Colonic mucosa (tissue), 4 donors: ENCODE measurements at regions not wholly inside any gene's neighbourhood (a gene's known extent, or its start where the extent isn't known, plus 50 kb on each side); places are given as distances from the start of the nearest gene placed in this dataset.

Experiments used
- DNase-seq: peaks from one replicate; pipeline ENCODE4 v3.0.0-alpha.2; 2020
- H3K27ac ChIP-seq: fragments of 200-600 bp; one replicate; pipeline ENCODE4 v1.8.0; 2021
- H3K27me3 ChIP-seq: fragments of 200-600 bp; one replicate; pipeline ENCODE4 v1.8.0; 2021
- H3K36me3 ChIP-seq: fragments of 200-600 bp; one replicate; pipeline ENCODE4 v1.8.0; 2021
- H3K4me1 ChIP-seq: fragments of 200-600 bp; one replicate; pipeline ENCODE4 v1.8.0; 2021; ENCODE audit warnings: mild to moderate bottlenecking
- H3K4me3 ChIP-seq: fragments of 200-600 bp; one replicate; pipeline ENCODE4 v1.8.0; 2021
- H3K9ac ChIP-seq, 2 donors: one replicate each; pipeline ENCODE4 v1.7.0; 2013; ENCODE audit warnings: control low read depth in 2 of 2, low read depth in 2 of 2, low read length in 2 of 2
- H3K9me3 ChIP-seq: fragments of 200-600 bp; one replicate; pipeline ENCODE4 v1.8.0; 2021
- intact Hi-C: fragments of 100-400 bp; cut with DNase I; formaldehyde crosslinking; loops from one replicate; pipeline ENCODE4 v1.14.1; 2022
- TF ChIP-seq, protein P1 (sequence below): fragments of 200-600 bp; IDR thresholded peaks from one replicate; pipeline ENCODE4 v1.8.0; 2022; ENCODE audit warnings: antibody characterized with exemption, mild to moderate bottlenecking
- donor health status: healthy.
- donor health status: DM: no; HTN: no; CAD: no.
- donor health status: DM: no; HTN: no; CAD: no.

DNA sequence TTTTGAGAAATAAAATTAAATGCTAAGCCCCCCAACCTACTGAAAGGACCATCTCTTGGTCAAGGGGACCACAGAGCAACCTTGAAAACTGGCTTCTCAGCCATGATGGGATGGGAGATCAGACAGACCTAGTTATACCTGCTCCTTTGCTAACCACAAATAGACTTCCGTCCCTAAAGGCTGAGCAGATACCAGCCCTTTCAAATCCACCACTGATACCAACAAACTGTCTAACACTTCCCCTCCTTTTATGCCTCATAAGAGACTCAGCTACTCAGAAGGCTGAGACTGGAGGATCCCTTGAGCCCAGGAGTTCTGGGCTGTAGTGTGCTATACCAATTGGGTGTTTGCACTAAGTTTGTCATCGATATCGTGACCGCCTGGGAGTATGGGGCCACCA, 407.3 kb downstream of the SIPA1L2 start:
- no peak for DNase-seq
- no peaks in the 10 kb centered on the region for H3K9me3 ChIP-seq
- no peak overlapping the region for H3K9ac ChIP-seq
- TF ChIP-seq, protein P1, sequence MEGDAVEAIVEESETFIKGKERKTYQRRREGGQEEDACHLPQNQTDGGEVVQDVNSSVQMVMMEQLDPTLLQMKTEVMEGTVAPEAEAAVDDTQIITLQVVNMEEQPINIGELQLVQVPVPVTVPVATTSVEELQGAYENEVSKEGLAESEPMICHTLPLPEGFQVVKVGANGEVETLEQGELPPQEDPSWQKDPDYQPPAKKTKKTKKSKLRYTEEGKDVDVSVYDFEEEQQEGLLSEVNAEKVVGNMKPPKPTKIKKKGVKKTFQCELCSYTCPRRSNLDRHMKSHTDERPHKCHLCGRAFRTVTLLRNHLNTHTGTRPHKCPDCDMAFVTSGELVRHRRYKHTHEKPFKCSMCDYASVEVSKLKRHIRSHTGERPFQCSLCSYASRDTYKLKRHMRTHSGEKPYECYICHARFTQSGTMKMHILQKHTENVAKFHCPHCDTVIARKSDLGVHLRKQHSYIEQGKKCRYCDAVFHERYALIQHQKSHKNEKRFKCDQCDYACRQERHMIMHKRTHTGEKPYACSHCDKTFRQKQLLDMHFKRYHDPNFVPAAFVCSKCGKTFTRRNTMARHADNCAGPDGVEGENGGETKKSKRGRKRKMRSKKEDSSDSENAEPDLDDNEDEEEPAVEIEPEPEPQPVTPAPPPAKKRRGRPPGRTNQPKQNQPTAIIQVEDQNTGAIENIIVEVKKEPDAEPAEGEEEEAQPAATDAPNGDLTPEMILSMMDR = no peak
- no peak overlapping the region for H3K4me3 ChIP-seq
- H3K36me3 ChIP-seq = no peaks in the 10 kb centered on the region
- intact Hi-C loops = no loop called here
- no peaks in the 10 kb centered on the region for H3K4me1 ChIP-seq
- H3K27me3 ChIP-seq = no peaks in the 10 kb centered on the region
- no peak overlapping the region for H3K27ac ChIP-seq

DNA sequence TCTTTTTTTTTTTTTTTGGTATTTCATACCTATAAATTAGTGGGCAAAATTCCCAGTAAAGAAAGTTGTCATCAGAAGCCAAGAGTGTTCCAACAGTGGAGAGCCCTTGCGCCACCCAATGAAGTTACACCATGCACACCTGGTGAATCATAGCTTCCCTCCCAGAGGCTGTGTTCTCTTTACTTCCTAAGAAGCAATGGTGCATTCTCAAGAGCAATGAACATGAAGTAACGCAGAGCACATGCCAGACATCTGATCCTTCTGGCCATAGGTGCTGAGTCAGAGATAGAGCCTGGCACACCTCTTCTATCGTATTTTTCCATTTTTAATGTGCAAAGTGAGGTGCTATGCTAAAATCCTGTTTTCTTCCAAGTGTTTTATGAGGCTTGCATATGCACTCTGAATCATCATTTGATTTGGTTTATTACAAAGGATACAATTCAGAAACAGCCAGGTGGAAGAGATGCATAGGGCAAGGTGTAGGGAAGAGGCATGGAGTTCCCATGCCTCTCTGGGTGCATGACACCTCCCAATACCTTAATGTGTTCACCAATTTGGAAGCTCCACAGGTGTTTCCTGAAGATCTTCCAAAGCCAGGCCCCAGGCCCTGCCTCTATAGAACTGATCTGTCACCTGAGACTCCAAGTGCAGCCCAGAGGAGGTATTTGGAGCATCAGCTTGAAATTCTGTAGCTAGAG, 408.0 kb downstream of the SIPA1L2 start:
- no peaks in the 10 kb centered on the region for H3K27me3 ChIP-seq
- no peaks in the 10 kb centered on the region for H3K36me3 ChIP-seq
- H3K9me3 ChIP-seq = no peaks in the 10 kb centered on the region
- H3K9ac ChIP-seq = no peak overlapping the region
- no peak overlapping the region for H3K27ac ChIP-seq
- TF ChIP-seq, protein P1 = no peak
- no peak overlapping the region for H3K4me3 ChIP-seq
- DNase-seq = no peak
- intact Hi-C loops = no loop called here
- H3K4me1 ChIP-seq = no peaks in the 10 kb centered on the region

DNA sequence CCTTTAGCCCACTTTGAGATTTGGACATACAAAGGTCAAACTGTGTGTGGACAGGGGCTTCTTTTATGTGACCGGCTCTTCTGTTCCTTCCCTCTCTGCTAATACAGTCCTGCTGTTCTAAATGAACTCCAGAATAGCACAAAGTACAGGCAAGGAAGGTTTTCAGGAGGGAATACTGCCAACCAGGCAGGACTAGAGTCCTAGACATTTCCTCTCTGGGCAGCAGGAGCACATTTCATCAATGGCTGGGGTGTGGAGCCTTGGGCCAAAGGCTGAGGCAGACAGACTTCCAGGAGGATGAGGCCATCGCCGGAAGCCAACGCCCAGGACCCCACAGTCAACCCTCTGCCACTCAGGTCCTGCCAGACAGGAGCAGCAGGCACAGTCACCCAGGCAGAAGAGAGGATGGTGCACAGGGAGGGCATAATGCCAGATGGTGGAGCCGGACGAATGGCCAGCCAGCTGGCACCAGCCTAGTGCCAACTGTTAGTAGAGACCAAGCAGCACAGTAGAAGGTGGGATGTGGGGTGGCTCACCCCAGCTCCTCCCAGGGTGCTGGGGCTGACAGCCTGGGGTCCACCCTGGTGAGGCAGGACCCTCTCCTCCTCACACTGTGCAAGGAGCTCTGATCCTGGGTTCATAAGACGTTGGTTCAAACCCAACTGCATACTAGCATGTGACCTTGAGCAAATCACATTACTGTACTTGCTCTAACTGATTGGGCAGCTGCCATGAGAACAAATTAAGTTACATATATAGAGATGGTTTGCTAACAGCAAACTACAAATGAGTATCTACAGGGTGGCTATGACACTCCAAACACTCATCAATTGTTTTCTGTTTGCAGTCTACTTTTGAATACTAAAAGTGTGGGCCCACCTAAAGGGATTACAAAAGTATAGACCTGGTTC, 410.7 kb downstream of the SIPA1L2 start:
- Histone ChIP-seq H3K4me3 (no peak overlapping the region), H3K9me3 (no peaks in the 10 kb centered on the region), H3K4me1 (no peaks in the 10 kb centered on the region), H3K27ac (no peak overlapping the region), H3K36me3 (no peaks in the 10 kb centered on the region), H3K9ac (no peak overlapping the region), H3K27me3 (no peaks in the 10 kb centered on the region)
- intact Hi-C loops = no loop called here
- TF ChIP-seq, protein P1 = no peak
- DNase-seq = no peak

DNA sequence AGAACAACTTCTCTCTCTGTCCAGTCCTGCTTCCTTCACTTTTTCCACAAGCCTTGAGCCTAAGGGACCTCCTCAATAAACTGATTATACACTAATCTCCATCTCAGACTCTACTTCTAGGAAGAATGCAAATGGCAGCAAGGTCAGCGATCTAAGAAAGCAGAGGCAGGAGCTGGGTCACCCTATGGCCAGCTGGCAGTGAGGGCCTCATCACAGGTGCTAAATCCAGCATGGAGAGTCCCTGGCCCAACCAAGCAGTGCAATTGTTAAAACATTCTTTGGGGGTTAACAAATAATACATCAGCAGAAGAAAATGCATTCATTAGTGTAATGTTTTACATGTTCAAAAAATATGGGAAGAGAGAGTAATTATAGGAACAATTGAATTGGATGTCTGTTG, 416.0 kb downstream of the SIPA1L2 start:
- TF ChIP-seq, protein P1 = no peak
- H3K36me3 ChIP-seq = no peaks in the 10 kb centered on the region
- no peak overlapping the region for H3K27ac ChIP-seq
- no peak for DNase-seq
- H3K9me3 ChIP-seq = no peaks in the 10 kb centered on the region
- intact Hi-C loops = no loop called here
- no peaks in the 10 kb centered on the region for H3K27me3 ChIP-seq
- no peak overlapping the region for H3K9ac ChIP-seq
- no peaks in the 10 kb centered on the region for H3K4me1 ChIP-seq
- H3K4me3 ChIP-seq = no peak overlapping the region

DNA sequence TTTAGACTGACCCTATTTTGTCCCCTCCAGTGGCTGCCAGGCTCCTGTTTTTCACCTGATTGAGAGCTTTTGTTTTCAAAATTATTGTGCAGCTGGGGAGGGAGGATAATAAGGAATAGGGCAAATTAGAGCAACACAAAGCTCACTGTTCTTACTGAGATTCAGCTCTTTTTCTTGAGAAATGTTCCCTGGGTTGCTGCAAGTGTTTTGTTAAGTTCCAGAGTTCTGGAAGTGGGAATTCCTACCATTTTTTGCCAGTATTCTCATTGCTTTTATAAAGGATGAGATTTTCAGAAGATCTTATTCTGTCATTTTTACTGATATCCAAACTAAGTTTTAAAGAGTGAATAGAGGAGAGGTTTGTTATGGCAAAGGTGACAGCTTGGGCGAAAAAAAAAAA, 417.7 kb downstream of the SIPA1L2 start:
- Histone ChIP-seq H3K4me3 (no peak overlapping the region), H3K4me1 (no peaks in the 10 kb centered on the region), H3K9ac (no peak overlapping the region), H3K27ac (no peak overlapping the region), H3K27me3 (no peaks in the 10 kb centered on the region), H3K36me3 (no peaks in the 10 kb centered on the region), H3K9me3 (no peaks in the 10 kb centered on the region)
- intact Hi-C loops = no loop called here
- DNase-seq = no peak
- TF ChIP-seq, protein P1 = no peak
